Stomach smooth muscle (tissue), 2 donors: ENCODE measurements at regions not wholly inside any gene's neighbourhood (a gene's known extent, or its start where the extent isn't known, plus 50 kb on each side); places are given as distances from the start of the nearest gene placed in this dataset.

Experiments
- H3K27ac ChIP-seq: one replicate; pipeline ENCODE4 v1.7.0; 2013; ENCODE audit warnings: mild to moderate bottlenecking, low read length, inconsistent platforms
- H3K27me3 ChIP-seq, 2 donors: one replicate each; pipeline ENCODE4 v1.7.0; 2013; ENCODE audit warnings: low read length in 2 of 2; ENCODE audit not compliant: insufficient read depth in 2 of 2, control insufficient read depth in 1 of 2
- H3K36me3 ChIP-seq, 2 donors: one replicate each; pipeline ENCODE4 v1.7.0; 2013; ENCODE audit warnings: low read length in 2 of 2; ENCODE audit not compliant: control insufficient read depth in 2 of 2, insufficient read depth in 2 of 2
- H3K4me1 ChIP-seq: one replicate; pipeline ENCODE4 v1.7.0; 2013; ENCODE audit warnings: low read length; ENCODE audit not compliant: control insufficient read depth, insufficient read depth
- H3K4me3 ChIP-seq, 2 donors: one replicate each; pipeline ENCODE4 v1.7.0; 2013; ENCODE audit warnings: low read length in 2 of 2
- H3K9ac ChIP-seq, 2 donors: one replicate each; pipeline ENCODE4 v1.7.0; 2013; ENCODE audit warnings: low read length in 2 of 2, mild to moderate bottlenecking in 1 of 2
- H3K9me3 ChIP-seq, 2 donors: one replicate each; pipeline ENCODE4 v1.7.0; 2013; ENCODE audit warnings: low read length in 2 of 2; ENCODE audit not compliant: control insufficient read depth in 2 of 2
- donor health status: healthy.
- donor health status: Pancreatic carcinoma.

DNA sequence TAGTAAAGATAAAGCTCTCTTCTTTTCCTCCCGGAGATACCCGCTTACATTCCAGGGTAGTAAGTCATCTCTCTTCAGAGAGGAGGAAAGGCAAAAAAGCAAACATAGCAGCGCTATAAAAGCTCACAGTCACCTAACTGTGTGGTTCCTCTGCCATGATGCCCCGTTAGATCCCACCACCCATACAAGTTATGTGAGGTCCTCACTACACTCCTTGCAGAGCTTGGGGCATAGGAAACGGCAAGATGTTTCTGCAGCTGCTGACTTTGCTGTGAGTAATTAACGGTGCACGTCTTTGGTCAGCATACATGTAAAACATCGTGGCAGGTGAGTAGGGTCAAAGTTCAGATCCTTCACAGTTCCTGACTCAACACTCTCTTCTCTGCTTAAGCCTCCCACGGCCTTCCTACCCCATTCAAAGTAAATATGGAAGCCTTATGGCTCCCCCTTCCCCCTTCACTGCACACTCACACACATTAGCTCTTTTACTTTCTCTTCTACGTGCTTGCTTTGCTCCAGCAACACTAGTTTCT lies 218.9 kb downstream of the DIRAS2 start:
- no peak overlapping the region for H3K9ac ChIP-seq
- no peaks in the 10 kb centered on the region for H3K9me3 ChIP-seq
- H3K4me3 ChIP-seq, result no peak overlapping the region
- H3K36me3 ChIP-seq, result no peaks in the 10 kb centered on the region
- peaks cover 0 to 3% of the 10 kb centered on the region in 2 donors for H3K27me3 ChIP-seq
- H3K27ac ChIP-seq, result no peak overlapping the region
- no peaks in the 10 kb centered on the region for H3K4me1 ChIP-seq

DNA sequence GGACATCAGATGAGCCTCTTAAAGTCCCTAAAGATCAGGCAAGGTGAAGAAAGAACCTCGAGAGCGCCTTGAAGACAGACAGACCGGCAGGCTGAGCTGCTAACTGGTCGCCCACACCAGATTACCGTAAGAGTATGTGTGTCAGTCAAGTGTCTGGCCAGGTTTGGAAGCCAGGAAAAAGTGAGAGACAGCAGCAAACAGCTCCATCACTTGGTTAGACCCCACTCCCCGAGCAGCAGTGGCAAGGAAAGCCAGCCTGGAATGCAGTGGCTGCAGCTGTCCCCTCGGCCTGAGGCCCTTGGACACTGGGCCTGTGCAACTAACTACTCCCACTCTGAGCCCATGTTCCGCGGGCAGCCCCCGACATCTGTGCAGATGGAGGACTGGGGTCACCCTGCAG lies 214.1 kb downstream of the DIRAS2 start:
- Histone ChIP-seq H3K27me3 (peaks cover 0 to 5% of the 10 kb centered on the region in 2 donors), H3K9me3 (no peaks in the 10 kb centered on the region), H3K27ac (no peak overlapping the region), H3K4me3 (no peak overlapping the region), H3K9ac (no peak overlapping the region), H3K4me1 (no peaks in the 10 kb centered on the region), H3K36me3 (no peaks in the 10 kb centered on the region)

DNA sequence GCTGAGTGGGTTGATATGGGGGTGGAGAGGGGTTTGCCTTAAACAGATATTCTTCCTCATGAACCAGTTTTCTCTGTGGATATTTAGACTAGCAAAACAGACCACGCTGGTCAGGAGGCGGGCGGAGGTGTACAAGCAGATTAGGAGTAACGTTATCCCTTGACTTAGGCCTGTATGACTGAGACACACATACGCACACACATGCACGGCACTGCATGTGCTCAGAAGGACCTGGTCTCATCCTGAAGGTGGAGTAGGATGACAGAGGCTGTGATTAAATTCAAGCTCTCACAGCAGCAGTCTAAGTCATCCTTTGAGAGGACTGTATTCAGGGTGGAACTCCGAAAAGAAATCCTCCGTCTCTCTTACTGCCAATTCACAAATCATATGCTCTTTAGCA lies 209.7 kb downstream of the DIRAS2 start:
- no peak overlapping the region for H3K27ac ChIP-seq
- no peak overlapping the region for H3K9ac ChIP-seq
- no peak overlapping the region for H3K4me3 ChIP-seq

GRCh38 chr9:90433398-90433941 lies 209.2 kb downstream of the DIRAS2 start:
- Histone ChIP-seq H3K9me3 (no peaks in the 10 kb centered on the region), H3K27ac (no peak overlapping the region), H3K4me1 (no peaks in the 10 kb centered on the region), H3K4me3 (no peak overlapping the region), H3K36me3 (no peaks in the 10 kb centered on the region), H3K27me3 (peaks cover 0 to 4% of the 10 kb centered on the region in 2 donors), H3K9ac (no peak overlapping the region)

More for the DNA sequence above, 209.7 kb downstream of the DIRAS2 start:
- peaks cover 0 to 4% of the 10 kb centered on the region in 2 donors for H3K27me3 ChIP-seq
- no peaks in the 10 kb centered on the region for H3K9me3 ChIP-seq
- H3K36me3 ChIP-seq, result no peaks in the 10 kb centered on the region
- no peaks in the 10 kb centered on the region for H3K4me1 ChIP-seq

GRCh38 chr9:90441814-90442213 lies 200.8 kb downstream of the DIRAS2 start:
- peaks cover 2 to 5% of the 10 kb centered on the region in 2 donors for H3K27me3 ChIP-seq
- H3K9me3 ChIP-seq, result peaks cover 2 to 3% of the 10 kb centered on the region in 2 donors
- H3K27ac ChIP-seq, result no peak overlapping the region
- H3K9ac ChIP-seq, result no peak overlapping the region
- no peaks in the 10 kb centered on the region for H3K36me3 ChIP-seq
- H3K4me3 ChIP-seq, result no peak overlapping the region
- no peaks in the 10 kb centered on the region for H3K4me1 ChIP-seq

DNA sequence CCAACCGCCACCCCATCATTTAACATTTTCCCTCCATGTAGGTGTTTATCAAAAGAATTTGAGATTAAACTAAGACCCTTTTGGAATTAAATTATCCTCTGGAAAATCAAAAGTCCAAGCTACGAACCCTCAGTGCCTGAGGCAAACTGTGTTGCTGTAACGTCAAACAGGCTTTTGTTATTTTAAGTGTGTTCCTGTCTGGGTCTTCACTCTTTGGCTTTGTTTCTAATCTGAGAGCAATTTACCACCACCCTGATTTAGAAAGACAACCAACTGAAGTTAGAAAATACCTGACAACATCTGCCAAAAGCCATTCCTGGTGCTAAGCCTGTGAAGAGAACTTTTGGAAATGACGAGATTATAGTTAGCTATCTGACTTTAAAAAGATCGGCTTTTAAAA lies 199.9 kb downstream of the DIRAS2 start:
- no peaks in the 10 kb centered on the region for H3K4me1 ChIP-seq
- no peak overlapping the region for H3K9ac ChIP-seq
- no peaks in the 10 kb centered on the region for H3K36me3 ChIP-seq
- peaks cover 2 to 3% of the 10 kb centered on the region in 2 donors for H3K9me3 ChIP-seq
- peaks cover 2 to 5% of the 10 kb centered on the region in 2 donors for H3K27me3 ChIP-seq
- no peak overlapping the region for H3K27ac ChIP-seq
- H3K4me3 ChIP-seq, result no peak overlapping the region

GRCh38 chr9:90444609-90445204 lies 197.9 kb downstream of the DIRAS2 start:
- H3K4me3 ChIP-seq, result no peak overlapping the region
- H3K27ac ChIP-seq, result no peak overlapping the region
- H3K27me3 ChIP-seq, result peaks cover 2 to 8% of the 10 kb centered on the region in 2 donors
- no peaks in the 10 kb centered on the region for H3K36me3 ChIP-seq
- no peaks in the 10 kb centered on the region for H3K4me1 ChIP-seq
- no peak overlapping the region for H3K9ac ChIP-seq
- H3K9me3 ChIP-seq, result no peaks in the 10 kb centered on the region

GRCh38 chr9:90445391-90445790 lies 197.2 kb downstream of the DIRAS2 start:
- no peak overlapping the region for H3K9ac ChIP-seq
- H3K36me3 ChIP-seq, result no peaks in the 10 kb centered on the region
- no peak overlapping the region for H3K27ac ChIP-seq
- no peak overlapping the region for H3K4me3 ChIP-seq
- H3K27me3 ChIP-seq, result peaks cover 2 to 8% of the 10 kb centered on the region in 2 donors
- H3K9me3 ChIP-seq, result no peaks in the 10 kb centered on the region
- no peaks in the 10 kb centered on the region for H3K4me1 ChIP-seq

- Histone ChIP-seq H3K9ac (no peak overlapping the region), H3K36me3 (no peaks in the 10 kb centered on the region), H3K4me3 (no peak overlapping the region), H3K27me3 (peaks cover 2 to 8% of the 10 kb centered on the region in 2 donors), H3K27ac (no peak overlapping the region), H3K9me3 (no peaks in the 10 kb centered on the region), H3K4me1 (no peaks in the 10 kb centered on the region)
These were observed 196.2 kb downstream of the DIRAS2 start for GRCh38 chr9:90446200-90446948.

DNA sequence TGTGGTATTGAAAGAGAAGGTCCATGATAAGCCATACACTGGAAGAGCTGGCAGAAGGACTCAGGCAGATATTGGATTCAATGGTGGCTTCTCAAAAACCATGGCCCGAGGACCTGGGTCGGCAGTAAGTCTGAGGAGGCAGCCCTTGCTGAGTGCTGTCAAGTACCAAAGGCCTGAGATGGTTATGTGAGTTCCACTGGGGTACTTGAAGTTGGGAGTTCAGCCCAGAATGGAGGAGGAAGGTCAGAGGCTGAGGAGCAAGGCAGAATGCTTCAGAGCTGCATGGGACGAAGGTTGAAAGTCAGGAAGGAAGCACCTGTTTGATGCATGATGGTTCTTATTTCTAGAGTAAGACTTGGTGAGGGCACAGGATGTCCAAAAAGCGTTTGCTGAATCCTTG lies 194.9 kb downstream of the DIRAS2 start:
- no peak overlapping the region for H3K9ac ChIP-seq
- H3K27me3 ChIP-seq, result peaks cover 2 to 8% of the 10 kb centered on the region in 2 donors
- no peaks in the 10 kb centered on the region for H3K9me3 ChIP-seq
- H3K36me3 ChIP-seq, result no peaks in the 10 kb centered on the region
- H3K4me1 ChIP-seq, result no peaks in the 10 kb centered on the region
- H3K27ac ChIP-seq, result no peak overlapping the region
- no peak overlapping the region for H3K4me3 ChIP-seq
